ENCODE measurements at regions not wholly inside any gene's neighbourhood (a gene's known extent, or its start where the extent isn't known, plus 50 kb on each side); places are given as distances from the start of the nearest gene placed in this dataset.
"Not testable (repeated sequence)": the region's sequence is repeated elsewhere in the genome, so short reads cannot be mapped to it uniquely, and the experiment has no call there.

DNA sequence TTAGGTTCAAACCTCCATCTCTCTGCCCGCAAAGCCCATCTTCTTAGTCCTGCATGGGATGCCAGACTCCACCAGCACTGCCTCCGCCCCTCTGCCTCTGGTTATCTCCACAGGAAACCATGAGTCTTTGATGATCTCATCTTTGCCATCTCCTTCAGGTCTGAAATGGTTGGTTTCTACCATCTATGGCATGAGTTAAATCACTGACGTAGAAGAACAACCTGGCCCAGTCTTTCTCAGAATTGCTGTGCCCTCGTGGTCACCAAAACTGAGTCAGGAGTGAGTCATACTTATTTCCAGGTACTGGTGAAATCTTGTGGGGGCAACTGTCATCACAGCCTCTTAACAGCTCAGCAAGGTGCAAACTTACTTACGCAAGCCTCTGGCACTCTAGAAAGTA lies 468.7 kb upstream of the C16orf82 start:
- no peak for DNase-seq

DNA sequence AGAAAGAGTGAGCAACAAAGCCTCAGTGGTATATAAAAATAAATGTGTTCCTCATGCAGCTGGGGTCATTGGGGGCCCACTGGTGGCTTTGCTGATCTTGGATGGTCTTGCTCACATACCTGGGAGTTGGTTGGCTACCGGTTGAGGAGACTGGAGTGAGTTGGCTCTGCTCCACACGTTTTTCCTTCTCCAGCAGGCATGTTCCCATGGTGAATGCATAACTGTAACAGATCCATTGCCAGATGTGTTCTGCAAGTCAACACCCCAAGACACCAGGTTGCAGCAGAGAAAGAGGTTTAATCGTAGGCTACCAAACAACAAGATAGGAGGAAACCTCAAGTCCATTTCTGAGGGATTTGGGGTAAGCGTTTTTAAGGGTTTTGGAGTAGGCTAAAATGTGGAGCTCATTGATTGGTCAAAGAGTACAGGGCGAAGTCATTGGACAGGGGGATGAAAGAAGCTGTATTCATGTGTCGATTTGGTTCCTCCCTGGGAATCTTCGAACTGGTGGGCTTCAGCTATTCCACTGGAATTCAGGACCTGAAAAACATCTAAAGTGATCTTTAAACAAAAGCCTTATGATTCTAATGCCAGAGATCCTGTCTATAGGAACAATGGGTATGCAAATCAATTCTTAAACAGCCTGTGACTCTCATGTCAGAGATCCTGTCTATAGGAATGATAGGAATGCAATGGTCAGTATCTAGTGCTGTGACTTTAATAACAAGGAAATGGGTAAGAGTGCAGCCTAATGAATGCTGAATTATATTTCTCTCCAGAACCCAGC lies 467.5 kb upstream of the C16orf82 start:
- no peak for DNase-seq

DNA sequence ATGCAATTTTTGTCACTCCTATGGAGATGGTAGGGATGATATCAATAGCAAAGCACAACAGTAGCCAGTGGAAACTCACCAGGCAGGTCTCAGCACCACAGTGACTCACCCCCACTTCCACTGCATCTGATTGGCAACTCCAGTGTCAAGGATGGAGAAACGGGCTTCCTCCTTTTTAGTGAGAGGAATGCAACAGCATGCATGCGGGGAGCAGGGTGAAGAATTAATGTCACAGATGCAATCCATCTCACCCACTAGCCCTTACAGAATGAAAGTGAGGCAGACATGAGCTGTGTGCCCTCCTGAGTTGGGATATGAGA lies 467.0 kb upstream of the C16orf82 start:
- no peak for DNase-seq

DNA sequence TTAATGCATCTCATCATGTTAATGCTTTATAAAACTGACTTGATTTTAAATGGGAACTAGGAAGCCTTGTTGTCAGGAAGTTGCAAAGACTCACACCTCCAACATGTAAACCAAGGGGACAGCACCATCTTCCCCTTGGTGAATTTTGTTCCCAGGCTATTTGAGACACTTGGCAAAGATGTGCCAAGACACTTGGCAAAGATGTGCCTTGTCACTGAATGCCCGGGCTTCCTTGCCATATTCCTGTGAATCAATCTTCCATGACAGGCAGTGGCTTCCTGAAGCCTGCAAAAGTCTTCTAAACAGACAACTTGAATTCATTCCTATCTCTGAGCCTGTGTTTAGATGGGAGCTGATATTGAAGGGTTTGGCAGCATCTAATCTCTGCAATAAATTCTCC lies 465.4 kb upstream of the C16orf82 start:
- DNase-seq: no peak

DNA sequence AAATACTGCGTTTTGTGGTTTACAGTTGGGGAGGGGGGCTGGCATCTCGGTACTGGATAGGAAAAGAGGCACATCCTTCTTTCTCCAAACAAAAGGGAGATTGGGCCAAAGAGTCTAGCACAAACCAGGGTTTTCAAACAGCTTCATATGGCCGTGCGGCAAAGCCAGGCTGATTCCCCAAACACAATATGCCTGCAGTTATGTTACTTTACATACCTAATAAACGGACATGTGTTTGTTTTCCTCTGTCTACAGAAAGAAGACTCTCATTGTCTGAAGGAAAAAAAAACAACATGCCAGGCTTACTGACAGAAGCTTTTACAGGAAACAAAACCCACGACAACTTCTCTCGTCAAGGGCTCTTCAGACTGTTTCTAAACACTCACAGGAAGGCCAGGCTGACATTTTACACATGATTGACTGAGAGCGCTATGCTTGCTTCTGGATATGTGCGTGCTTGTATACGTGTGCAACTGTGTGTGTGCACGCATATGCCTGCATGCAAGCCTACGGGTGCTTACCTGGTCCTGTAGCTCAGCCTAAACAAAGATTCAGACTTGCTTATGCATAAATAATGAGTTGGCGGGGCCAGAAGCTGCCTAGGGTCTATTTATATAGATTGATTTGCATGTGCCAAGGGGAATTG lies 461.0 kb upstream of the C16orf82 start:
- no peak for DNase-seq

DNA sequence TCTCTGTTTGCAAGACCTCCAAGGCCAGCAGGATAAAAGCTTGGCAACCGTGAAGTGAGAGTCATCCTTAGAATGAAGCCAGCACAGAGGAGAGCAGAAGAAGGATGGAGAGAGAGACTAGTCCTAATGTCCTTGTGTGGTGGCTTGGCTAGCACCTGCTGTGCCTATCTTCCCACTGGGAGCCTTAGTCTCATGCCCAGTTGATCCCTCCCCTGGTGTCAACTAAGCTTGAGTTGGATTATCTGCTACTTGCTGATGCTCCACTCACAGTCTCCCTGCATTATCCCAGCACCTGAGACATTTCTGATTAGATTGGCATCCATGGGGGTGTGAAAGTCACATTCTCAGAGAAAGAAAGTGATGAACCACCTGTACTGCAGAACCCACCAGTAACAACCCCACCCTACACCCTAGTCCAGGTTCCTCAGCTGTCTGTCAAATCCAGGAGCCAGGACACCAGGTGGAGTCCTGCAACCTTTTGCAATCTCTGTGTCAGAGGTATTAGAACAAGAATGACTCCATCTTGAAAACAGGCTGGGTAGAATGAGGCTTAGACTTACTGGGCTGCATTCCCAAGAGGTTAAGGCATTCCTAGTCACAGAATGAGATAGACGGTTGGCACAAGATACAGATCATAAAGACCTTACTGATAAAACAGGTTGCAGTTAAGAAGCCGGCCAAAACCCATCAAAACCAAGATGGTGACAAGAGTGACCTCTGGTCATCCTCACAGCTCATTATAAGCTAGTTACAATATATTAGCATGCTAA lies 460.2 kb upstream of the C16orf82 start:
- DNase-seq: no peak

DNA sequence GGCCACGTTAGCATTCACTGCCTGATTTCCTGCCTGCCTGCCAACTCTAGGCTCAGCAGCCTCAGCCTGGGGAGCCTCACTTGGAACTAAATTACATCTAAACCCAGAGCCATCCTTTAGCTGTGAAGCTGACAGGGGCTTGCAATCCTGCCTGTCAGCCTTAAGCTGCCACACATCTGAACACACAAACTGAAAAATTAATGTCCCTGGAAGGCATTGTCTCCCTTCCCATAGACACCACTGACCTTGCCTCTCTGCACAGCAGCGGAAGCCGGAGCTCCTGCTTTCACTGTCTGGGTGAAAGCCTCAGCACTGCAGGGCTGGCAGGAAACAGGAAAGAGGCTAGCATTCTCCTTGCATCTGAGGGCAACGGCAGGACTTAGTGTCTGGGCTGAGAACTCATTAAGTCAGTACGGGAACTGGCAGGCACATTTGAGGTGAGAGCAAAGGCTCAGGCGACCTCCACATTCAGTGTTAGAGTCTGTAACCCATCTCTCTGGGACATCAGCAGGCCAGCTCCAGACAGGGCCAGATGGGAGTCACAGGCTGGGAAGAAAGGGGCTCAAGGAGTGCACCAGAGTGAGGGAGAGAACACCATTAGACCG lies 452.4 kb upstream of the C16orf82 start:
- no peak for DNase-seq

DNA sequence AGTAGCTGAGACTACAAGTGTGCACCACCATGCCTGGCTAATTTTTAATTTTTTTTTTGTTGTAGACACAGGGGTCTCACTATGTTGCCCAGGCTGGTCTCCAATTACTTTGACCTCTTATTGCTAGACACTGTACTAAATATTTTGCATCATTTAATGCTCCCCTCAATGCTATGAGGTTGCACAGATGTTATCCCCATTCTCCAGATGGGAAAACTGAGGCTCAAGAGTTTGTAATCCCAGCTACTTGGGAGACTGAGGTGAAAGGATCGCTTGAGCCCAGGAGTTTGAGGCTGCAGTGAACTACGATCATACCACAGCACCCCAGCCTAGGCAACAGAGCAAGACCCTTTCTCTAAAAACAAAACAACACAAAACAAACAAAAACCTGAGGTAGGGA lies 443.3 kb upstream of the C16orf82 start:
- no peak for DNase-seq

DNA sequence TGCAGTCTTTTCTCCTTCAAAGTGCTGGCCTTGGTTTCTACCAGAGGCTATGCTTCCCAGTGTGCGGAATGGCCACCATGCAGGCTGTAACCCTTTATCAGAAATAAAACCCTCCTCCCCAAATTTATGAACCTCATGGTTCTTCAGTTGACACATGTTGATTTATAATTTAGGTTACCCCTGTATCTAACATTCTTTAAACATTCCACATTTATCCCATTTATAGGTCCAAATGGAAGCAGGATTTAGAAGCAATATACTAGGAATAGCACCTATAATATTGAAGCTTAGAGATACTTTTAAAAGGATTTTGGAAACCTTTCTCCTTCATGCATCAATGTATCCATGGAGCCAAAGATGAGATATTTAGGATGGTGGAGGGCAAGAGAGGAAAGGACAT lies 438.8 kb upstream of the C16orf82 start:
- DNase-seq: no peak

DNA sequence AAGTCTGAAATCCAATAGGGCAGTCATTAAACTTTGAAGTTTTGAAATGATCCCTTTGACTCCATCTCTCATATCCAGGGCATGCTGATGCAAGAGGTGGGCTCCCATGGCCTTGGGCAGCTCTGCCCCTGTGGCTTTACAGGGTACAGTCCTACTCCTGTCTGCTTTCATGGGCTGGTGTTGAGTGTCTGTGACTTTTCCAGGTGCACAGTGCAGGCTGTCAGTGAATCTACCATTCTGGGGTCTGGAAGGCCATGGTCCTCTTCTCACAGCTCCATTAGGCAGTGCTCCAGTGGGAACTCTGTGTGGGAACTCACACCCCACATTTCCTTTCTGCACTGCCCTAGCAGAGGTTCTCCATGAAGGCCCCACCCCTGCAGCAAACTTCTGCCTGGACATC lies 435.4 kb upstream of the C16orf82 start:
- not testable (repeated sequence) for DNase-seq

DNA sequence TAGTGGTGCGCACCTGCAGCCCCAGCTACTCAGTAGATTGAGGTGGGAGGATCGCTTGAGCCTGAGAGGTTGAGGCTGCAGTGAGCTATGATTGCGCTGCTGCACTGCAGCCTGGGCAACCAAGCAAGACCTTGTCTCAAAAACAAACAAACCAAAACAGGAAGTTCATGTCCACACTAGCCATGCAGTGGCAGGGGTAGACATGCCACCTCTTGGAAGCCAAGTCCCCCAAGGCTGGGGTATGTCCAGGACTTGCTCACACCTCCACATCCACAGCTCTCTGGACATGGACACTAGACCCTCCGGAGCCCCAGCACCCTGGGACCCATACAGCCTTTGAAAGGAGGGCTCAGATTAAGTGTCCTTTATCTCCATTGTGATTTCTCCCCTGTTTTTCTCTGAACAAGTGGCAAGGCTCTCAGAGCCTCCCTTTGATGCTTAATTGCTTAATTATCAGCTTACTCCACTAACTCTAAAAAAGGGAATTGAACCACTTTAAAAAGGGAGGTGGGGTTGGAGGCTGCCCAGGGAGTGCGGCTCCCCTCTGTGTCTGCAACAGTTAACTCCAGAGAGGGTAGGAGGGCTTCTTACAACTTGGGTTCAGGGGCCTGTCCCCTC lies 424.6 kb upstream of the C16orf82 start:
- DNase-seq: no peak

DNA sequence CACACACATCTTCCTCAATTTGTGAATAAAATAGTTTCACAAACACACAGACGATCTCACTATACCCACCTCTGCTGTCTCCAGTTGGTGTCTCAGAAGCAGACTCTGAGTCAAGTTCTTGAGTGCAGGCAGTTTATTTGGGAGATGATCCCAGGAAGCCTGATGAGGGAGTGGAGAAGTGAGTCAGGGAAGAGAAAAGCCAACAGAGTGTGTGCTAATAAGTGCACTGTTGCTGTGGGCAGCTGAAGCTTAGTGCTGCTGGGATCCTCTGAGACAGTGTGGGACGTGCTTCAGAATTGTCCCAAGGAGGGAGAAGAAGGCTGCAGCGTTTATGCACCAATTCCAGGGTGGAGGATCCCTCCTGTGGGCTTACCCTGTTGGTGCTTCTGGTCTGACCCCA lies 423.2 kb upstream of the C16orf82 start:
- DNase-seq: no peak

DNA sequence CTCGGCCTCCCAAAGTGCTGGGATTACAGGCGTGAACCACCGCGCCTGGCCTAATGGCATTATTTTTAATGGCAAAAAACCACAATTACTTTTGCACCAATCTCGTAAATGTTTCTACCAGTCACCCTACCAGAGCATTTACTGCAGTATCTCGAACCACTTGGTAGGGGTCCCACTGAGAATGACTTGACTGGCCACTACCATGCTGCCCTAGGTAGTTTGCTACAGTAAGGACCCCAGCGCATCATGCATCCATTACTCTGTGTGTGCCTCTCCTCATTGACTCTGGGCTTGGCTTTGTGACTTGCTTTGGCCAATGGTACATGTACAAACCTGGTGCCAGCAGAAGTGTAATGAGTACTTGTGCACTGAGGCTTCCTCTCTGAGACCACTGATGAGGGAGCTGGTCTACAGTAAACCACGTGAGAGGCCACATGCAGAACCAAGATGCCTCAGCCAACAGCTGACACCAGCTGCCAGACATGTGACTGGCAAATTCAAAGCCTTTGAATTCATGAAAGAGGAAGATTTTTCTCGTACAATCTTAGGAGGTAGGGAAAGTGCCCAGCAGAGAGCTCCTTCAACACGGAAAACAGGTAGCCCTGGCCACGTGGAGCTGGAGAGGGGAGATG lies 421.7 kb upstream of the C16orf82 start:
- no peak for DNase-seq

DNA sequence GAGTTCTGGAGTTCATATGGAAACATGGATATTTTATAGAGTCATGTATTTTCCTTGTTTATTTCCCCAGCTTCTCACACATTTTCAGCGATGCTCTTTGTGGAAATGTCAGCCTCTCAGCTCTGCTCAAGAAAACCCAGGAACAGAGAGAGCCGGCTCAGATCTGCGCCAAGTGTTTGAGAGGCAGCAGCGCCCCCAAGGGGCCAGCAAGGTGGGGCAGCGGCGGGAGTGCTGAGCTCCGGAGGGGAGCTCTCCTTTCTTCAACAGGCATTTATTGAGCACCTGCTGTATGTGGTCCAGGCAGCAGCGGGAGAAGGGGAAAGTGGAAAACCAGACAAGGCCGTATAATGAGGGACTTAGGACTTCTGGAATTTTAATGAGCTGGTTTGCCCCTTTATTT lies 421.1 kb upstream of the C16orf82 start:
- DNase-seq: no peak

DNA sequence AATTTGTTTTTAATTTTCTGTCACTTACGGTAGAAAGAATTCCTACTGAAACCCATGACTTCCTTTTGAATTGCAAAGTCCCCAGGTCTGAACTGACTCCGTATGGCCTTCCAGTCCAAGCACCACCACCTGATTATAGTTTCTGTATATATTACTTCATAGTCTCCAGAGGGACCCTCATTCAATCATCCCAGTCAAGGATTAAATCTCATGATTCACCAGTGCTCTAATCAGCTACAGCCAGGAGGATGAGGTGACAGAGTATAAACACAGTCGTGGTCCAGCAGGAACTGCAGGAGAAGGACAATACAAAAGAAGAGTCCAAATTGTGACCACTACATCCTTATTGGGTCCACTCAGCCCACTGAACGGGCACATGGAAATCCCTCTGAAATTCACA lies 418.9 kb upstream of the C16orf82 start:
- no peak for DNase-seq

DNA sequence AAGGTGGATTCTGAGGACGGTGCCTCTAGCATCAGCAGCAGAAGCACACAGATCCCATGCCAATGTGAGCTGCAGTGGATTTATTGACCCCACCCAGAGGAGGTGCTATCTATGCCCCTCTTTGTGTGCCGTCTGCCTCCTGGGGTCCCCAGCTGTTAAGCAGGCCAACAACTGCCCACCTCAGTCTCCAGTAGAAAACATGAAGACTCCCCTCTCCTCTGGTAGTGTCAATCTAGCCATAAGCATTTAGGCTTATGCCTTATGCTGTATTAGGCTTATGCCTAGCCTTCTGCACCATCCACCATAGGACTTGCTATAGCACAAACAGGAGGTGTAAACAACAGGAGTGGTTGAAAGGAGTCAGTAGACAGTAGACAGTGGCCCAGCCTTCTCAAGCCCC lies 417.9 kb upstream of the C16orf82 start:
- DNase-seq: no peak

DNA sequence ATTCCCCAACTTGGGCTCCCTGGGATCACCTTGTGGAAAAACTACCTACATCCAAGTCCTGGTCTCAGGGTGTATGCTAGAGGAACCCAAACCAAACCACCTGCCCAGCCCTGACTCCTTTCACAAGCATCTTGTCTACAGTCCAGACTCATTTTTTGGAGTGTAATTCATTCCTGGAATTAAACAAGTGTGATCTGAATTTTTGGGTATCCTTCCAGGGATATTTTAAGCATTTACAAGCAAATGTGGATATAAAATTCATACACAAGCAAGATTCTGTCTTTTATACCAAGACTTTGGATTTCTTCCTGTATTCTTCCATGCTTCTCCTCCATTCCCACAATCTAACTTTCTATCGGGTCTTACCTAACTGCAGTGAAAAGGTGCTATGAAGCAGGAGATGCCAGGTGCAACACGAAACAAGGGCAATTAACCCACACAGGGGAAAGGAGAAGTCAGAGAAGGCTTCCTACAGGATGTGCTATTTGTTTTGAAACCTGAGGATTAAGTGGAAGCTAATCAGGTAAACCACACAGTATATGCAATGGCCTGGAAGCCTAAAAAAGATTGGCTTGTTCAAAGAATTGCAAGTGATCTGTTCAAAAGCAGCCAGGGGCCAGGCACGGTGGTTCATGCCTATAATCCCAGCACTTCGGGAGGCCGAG lies 417.2 kb upstream of the C16orf82 start:
- no peak for DNase-seq

DNA sequence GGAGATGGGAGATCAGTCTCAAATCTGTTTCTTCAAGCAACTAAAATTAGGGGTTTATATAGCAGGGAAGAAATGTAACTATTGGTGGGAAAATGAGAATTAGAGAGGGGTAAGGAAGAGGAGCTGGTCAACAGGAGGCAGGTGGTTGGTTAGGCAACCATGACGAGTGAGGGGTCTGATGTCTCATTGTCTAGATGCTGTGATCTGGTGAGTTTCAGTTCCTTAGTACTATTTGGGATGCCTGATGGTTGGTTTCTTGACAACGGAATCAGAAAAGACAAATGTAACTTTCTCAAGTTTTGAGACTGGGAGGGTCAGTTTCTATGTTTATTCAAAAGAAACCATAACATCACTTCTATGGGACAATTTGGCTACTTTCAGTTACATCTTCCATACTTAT lies 415.3 kb upstream of the C16orf82 start:
- DNase-seq: no peak

DNA sequence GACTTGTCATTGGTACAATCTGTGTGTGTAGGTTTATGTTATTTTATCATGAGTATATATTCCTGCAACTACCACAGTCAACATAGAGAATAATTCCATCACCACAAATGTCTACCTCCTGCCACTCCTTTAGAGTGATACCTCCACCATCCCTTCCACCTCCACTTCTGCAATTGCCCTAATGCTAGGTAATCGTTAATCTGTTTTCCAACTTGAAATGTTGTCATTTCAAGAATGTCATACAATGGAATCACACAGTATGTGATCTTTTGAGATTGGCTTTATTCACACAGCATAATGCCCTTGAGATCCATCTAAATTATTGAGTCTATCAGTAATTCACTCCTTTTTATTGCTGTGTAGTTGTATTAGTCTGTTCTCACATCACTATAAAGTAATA lies 414.8 kb upstream of the C16orf82 start:
- DNase-seq: no peak

DNA sequence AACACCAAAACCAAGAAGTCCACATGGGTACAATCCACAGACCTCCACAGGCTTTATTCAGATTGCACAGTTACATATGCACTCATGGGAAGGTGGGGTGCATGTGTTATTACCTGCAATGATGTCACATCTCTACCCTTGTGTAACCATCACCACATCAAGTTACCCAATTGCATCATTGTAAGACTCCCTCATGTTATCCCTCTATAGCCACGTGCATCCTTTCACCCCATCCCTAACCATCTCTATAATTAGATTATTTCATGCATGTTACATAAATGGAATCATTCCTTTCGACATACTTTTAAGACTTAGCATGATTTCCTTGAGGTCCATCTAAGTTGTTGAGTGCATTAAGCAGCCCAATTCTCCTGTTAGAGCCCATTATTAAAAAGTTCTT lies 408.2 kb upstream of the C16orf82 start:
- DNase-seq: no peak

DNA sequence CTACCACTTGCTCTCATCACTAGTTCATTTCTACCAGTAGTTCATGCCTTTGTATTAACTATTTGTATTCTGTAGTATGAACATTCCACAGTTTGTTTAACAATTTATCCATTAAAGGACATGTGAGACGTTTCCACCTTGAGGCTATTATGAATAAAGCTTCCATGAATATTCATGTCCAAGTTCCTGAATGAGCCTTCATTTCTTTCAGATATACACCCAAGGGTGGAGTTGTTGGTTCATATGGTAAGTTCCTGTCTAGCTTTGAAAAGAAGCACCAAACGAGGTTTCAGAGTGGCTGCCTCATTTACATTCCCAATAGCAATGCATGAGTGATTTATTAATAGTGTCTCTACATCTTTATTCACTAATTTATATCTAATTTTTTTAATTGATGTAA lies 407.8 kb upstream of the C16orf82 start:
- DNase-seq: no peak

DNA sequence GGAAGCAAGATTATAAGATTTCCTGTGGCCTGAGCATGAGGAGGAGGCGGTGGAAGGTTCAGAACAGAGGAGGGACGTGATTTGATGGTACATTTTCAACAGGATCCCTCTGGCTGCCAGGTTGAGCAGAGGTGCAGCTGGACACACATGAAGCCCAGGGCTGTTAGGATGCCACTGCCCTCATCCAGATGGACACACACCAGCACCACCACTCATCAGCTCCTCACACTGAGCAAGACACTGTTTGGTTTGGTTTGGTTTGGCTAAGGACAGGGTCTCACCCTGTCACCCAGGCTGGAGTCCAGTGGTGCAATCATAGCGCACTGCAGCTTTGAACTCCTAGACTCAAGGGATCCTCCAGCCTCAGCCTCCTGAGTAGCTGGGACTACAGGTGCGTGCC lies 402.6 kb upstream of the C16orf82 start:
- DNase-seq: no peak

Data from T1000 (cell line).